HG02678 (cell line): ENCODE measurements at regions not wholly inside any gene's neighbourhood (a gene's known extent, or its start where the extent isn't known, plus 50 kb on each side); places are given as distances from the start of the nearest gene placed in this dataset.
"Not testable (repeated sequence)": the region's sequence is repeated elsewhere in the genome, so short reads cannot be mapped to it uniquely, and the experiment has no call there.

Source experiments
- ATAC-seq: cut with Tn5 transposase; IDR thresholded peaks from one replicate; pipeline ENCODE4 v1.9.1; 2021; ENCODE audit warnings: mild to moderate bottlenecking, moderate library complexity; ENCODE audit not compliant: unreplicated experiment

DNA sequence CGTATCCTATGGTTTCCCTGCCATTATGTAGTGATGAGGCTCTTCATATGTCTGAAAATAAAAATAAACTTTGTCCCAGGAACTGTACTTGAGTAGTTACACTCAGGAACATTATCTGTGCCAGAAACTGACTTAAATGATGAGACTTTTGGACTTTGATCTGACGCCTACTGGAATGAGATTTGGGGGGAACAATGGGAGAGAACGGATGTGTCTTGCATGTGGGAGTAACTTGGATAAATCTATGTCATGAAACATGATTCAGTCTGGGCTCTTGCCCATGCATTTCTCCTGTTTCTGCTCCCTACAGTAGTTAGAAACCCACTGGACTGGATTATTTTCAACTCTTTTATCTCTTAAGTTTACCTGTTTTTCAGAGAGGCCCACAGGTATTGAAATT is 2351.4 kb downstream of the PCDH7 start:
- ATAC-seq: no peak

DNA sequence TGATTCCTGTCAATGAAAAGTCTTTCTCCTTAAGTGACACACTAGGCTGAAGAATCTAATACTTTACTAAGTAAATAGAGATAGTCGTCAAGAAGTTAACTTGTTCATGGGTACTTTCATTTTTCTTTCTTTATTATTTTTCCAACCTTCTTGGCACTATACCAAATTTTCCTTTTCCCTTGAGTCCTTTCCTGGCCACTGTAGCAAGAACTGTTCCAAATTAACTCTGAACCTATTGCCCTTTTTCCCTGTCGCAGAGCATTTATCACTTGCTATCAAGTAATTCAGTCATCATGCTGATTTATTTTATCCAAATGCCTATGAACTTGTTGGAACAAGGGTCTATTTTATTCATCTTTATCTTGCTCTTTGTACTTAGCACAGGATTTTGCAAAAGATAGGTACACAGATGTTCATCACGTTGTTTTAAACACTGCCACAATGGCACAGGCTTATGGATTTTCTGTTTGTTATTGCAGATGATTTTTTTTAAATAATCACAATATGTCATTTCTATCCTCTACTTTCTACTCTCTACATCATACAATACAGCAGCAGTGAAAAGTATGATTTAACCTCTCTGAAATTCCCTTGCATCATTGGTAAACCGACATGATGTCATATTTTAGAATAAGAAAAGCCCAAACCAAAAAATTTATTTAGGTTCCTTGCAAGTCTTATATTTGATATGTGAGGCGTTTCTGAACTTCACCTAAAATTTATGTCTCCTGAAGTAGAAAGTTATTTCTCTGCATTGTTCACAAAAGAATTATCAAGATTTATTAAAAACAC is 2352.3 kb downstream of the PCDH7 start:
- ATAC-seq: no peak

DNA sequence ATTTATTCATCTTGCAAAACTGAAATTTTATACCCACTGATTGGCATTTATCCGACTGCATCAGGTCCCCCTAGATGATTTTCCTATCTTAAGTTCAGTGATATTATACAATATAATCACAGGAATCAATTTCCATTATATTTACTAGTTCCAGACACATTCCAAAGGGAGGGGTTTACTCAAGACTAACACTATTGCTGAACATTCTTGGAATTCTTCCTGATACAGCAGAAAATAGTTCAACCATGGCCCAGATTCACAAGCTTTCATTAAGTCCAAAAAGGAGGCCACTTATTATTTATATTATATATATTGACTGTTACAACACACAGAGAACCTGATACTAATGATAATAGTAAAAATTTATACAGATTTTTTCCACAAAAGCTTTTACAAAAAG is 2353.6 kb downstream of the PCDH7 start:
- ATAC-seq: no peak

DNA sequence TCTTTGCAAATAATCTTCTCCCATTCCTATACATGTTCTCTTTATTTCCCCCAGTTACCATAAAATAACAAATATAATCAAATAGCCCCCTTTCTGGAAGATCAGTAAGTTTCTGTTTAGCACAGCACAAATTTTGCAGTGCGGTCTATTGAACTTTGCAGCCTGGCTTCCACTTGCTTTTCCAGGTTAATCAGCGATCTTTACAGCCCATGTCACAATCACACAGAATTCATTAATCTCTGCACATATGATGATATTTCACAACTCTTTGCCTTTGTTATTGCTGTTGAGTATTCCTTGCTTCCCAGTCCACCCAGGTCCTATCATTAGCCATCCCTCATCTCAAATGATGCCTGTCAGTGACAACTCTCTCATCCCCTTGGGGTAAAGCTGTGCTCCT is 2358.0 kb downstream of the PCDH7 start:
- ATAC-seq: no peak

DNA sequence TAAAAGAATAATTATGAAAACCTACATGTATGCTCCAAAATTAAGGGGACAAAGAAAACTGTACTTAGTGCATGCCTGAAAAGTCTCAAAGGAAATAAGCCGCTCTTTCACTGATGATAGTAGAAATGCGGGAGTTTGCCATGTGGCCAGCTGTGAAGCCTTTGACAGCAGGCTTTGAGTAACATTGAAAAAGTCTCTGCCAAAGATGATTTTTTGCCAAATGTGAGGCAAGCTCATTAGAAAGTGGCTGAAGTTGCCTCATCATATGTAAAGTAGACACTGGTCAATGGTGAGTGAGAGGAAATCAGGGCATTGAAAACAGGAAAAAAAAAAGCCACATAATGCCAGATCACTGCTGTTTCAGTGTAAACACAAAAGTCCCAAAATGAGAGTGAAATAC is 2360.1 kb downstream of the PCDH7 start:
- ATAC-seq: no peak

DNA sequence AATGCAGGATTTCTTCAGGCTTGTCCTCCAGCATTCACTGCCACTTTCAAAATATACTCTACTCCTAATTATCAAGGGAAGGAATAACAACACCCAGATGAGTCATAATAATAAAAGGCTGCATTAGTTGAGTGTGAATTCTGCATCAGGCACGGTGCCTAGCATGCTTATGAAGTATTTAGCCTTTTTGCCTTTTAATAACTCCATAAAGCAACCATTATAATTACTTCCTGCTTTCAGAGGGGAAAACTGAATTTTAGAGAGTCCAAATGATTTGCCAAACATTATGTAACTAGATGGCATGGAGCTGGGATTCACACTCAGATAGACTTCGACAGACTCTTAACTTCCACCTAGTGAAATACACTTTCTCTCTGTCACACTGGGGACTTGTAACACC is 2365.5 kb downstream of the PCDH7 start:
- no peak for ATAC-seq

DNA sequence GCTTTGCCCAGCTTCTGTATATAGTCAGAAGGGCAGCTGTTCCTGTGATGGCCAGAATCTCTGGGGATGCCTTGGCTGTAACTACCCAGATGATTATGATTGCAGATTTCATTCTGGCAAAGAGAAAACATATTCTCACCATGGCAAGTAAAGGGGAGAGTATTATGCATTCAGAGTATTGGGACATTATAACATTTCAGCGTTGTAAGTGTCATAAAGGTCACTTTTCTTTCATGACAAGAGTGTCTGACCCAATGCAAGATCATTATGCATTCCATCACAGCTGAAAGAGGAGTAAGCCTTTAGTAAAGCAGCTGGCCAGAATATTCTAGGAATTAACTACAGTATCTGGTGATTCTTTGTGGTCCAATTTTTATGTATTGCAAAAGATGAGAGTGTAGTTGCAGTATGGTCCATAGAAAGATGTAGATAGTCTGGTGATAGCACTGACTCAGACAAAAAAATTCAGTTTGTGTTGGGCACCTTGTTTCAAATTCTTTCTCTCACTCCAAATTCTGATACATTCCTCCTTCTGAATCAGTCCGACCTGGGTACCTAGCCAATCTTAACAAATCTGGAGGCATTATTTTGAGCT is 2366.3 kb downstream of the PCDH7 start:
- no peak for ATAC-seq

DNA sequence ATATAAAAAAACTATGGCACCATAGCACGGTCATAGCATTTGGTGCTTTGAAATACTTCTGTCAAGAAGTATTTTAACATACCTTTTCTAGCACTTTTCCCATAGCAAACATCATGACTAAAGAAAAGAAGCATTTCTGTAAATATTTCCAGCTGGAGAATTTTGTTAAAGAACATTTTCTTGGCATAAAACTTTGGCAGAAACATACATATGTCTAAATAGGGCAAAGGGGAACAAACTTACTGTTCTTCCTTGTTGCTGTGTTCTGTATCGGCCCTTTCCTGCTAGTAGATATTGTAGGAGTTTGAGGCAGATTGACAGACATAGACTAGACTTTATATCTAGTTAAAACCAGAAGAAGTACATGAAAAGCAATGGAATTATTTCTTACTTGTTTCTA is 2368.5 kb downstream of the PCDH7 start:
- ATAC-seq: no peak

DNA sequence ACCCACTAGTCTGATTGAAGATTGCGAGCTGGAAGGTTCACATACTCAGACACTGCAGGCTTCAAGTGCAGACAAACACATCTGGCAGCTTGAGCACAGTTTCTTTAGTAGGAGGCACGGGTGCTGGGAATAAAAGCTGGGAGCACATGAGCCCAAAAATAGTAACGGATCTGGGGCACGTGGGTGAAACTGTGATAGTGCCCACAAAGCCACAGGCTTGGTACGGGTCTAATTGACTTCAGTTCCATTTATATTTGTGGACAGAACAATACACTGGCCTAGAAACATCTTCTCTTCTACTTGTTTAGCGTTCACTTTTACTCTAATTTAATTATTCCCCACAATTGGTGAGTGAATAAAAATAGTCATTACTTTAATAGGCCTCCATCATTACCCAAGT is 2370.7 kb downstream of the PCDH7 start:
- no peak for ATAC-seq

DNA sequence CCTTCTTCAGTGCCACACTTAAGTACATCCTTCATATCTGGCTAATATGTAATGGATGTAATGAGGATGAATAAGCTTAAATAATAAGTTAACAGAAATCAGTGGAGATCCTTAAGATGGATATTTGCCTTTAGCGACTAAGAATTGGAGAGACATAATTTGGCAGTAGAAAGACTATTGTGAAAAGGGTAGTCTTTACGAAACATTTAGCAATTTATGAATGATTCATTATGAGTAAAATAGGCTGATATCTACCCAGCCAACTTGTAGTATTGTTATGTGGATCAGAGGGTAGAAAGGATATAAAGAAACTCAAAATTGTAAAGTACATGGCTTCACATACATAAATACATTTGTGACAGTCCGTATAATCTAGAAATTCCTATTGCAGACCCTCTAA is 2371.8 kb downstream of the PCDH7 start:
- ATAC-seq: no peak

DNA sequence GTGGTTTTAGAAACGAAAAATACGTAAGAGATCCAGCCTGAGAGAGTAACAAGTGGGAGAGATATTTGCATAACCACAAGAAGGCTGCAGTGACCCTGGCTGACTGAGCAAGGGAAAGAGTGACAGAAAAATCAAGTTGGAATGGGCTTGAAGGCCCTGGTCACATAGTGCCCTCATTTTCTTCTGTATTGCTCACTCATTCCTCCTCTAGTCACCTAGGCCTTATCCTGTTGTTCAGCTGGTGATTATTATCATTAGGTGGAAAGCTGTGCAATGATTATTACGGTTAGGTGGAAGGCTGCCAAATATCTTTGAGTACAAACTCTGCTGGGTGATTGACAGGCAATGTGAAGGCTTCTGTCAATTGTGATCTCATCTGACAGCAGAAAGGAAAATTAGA is 2384.1 kb downstream of the PCDH7 start:
- ATAC-seq: no peak

DNA sequence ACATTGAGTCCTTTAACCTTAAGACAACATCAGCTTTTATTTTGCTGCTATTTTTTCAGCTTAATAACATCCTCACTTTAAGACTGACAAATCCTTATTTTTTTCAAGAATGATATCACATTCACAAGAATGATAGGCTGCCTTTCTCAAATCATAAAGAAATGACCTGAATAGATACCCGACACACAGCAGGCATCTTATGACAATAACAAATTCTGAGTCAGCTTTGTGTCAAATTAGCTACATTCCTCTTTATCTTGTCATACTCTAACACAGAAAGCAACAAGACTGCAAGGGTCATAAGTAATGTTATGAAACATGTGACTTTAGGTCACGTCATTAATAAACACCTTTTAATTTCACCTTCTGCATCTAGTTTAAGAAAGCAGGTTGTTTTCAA is 2387.6 kb downstream of the PCDH7 start:
- ATAC-seq: no peak

DNA sequence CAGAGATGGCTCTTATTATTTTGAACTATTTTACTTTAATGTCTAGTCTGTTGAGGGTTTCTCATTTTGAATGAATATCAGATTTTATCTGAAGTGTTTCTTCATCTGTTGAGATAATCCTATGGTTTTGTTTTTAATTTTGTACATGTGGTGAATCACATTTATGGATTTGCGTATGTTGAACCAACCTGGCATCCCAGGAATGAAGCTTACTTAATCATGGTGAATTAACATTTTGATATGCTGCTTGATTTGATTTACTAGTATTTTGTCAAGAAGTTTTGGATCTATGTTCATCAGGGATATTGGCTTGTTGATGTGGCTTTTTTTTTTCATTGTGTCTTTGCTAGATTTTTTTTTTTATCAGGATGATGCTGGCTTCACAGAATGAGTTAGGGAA is 2390.9 kb downstream of the PCDH7 start:
- no peak for ATAC-seq

DNA sequence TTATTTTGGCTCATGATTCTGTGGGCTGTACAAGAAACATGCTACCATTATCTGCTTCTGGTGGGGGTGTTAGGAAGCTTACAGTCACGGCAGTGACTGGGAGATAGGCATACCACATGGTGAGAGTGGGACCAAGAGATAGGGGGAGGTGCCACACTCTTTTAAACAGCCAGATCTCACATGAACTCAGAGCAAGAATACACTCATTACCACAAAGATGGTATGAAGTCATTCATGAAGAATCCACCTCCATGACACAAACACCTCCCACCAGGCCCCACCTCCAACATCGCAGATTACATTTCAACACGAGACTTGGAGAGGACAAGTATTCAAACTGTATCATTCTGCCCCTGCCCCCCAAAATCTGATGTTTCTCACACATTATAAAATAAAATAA is 2396.7 kb downstream of the PCDH7 start:
- ATAC-seq: no peak

DNA sequence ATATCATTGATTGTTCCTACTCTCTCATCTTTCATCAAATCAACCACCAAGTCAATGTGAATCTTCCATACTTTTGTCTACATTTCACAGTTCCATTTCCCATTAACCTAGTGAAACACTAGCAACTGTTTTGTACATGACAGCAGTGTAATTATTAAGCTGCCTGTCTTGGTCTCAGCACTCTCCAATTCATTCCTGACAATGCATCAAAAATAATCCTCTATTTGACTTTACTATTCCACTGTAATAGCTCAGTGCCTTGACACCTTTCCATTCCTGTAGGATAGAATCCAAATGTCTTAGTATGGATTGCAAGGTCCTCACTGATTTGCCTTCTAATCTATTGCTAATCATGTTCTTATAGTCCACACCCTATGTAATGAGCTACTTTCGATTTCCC is 2405.8 kb downstream of the PCDH7 start:
- ATAC-seq: no peak

DNA sequence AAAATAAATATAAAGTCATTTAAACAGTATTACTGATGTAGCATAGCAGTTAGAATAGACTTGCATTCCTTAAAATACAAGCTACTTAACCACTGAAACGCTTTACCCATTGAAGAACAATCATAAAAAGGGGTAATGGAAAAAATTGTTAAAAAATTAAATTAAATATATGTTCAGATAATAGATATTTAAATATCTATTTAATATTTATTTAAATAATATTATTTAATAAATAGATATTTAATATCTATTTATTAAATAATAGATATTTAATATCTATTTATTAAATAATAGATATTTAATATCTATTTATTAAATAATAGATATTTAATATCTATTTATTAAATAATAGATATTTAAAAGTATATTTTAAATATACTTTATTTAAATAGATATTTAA is 2410.5 kb downstream of the PCDH7 start:
- not testable (repeated sequence) for ATAC-seq

DNA sequence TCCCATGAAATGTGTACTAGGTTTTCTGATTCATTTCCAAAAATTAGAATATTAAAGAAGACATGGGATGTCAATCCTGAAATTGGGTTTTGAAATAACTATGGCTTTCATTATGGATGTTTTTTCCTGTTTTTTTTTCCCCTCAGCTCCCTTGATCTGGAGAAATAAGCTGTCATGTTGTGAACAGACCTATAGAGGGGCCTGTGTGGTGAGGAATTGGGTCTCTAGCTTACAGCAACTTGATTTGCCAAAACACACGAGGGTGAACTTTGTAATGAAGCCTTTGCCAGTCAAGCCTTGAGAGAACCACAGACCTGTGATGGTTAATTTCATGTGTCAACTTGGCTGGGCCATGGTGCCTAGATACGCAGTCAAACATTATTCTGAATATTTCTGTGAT is 2413.6 kb downstream of the PCDH7 start:
- no peak for ATAC-seq

DNA sequence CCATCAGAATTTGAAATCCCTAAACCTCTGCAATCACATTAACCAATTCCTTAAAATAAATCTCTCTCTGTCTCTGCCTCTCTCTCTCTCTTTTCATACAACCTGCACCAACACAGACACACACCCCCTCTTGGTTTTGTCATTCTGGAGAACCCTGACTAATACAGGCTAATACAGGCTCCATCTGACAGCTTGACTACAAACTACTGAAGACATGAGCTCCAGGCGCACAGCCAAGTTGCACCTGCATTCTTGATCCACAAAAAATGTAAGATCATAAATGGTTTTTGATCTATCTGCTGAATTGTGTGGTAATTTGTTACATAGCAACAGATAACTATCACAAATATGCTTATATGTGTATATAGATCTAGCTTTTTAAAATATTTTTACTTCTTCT is 2414.2 kb downstream of the PCDH7 start:
- no peak for ATAC-seq

DNA sequence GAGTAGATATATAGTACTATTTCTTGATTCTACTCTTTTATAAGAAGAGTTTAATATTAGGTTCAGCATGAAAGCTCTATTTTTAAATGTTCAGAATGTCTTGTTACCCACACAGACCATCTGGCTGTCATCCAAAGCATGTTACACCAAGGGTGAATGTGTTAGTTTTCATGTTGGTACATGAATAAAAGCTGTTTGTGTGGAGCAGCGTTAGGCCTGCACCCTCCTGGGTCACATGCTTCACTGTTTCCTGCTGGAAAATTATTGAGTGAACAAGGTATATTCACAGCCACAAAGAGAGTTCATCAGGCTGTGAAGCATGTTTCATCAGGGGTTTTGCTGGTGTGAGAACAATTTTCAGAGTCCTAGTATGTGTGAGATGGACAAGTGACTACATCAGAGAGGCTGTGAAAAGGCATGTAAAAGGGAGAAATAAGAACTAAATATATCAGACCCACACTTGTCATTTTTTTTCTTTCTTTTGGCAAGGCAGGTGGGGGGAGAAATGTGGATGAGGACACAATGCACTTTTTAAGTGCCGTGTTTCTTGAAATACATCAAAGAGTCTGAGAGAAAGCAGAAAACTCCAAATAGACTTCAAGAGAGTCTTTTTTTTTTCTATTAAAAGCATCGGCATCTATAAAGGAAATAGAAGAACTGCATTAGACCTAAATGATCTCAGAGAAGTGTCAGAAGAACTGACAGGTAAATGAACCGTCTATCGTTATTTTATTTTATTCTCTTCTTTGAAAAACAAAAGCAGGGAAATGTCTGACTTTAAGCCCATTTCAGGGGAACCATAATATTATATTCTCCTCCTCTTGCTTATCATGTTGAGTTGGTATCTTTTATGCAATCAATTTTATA is 2429.7 kb downstream of the PCDH7 start:
- ATAC-seq: no peak

DNA sequence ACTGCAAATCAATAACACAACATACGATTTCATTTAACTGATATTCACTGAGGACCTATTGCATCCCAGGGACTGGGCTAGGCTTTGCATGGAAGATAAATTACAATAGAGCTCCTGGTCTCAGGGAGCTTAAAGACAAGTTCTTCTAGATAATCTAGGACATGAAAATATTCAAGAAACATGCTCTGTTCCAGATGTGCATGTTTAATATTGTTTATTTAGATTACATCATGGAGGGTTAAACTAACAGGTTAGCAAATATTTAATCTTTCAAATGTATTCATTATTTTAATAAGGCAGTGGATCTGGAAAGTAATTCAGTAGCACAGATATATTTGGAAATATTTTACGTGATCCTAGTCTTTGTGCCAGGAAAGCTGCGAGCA is 2430.3 kb downstream of the PCDH7 start:
- no peak for ATAC-seq

DNA sequence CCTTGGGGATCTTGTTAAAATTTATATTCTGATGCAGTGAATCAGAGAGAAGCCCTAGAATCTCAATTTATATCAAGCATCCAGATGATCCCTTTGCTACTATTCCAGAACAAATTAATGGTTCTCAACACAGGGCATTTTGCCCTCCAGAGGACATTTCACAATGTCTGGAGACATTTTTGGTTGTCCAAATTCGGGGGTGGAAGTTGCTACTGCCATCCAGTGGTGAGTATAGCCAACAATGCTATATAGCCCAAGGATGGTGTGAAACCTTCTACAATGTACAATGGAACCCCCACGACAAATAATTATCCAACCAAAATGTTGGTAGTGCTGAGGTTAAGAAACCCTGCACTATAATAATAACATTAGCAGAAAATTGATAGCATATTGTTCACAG is 2440.0 kb downstream of the PCDH7 start:
- no peak for ATAC-seq

DNA sequence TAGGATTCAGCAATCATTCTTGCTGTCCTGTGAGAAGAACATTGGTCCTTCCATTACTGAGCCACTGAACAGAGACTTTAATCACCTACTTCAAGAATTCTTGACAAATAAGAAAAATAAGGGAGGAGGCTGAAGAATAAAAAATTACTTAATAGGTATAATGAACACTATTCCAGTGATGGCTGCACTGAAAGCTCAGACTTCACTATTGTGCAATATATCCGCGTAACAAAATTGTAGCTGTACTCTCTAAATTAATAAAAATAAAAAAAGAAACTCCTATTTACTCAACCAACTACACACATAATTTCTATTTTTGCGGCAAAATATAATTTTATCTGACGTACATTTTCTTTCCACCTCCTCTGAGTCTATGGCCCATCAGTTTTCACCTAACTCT is 2441.0 kb downstream of the PCDH7 start:
- ATAC-seq: no peak
